ENCODE measurements at regions not wholly inside any gene's neighbourhood (a gene's known extent, or its start where the extent isn't known, plus 50 kb on each side); places are given as distances from the start of the nearest gene placed in this dataset.

- TF ChIP-seq CTCF (conservative IDR thresholded peaks at IDR 0.05), result no peak
- Mint-ChIP-seq H3K36me3 (no peaks in the 10 kb centered on the region), H3K27me3 (peaks cover 5% of the 10 kb centered on the region), H3K4me3 (no peak overlapping the region), H3K27ac (no peak overlapping the region), H3K4me1 (ENCODE audit: unreplicated experiment) (no peaks in the 10 kb centered on the region), H3K9me3 (no peaks in the 10 kb centered on the region)
- DNase-seq (ENCODE audit: extremely low spot score, unreplicated experiment), result no peak
Measured at GRCh38 chr5:97832645-97833296, 649.7 kb upstream of the RIOK2 start.

GRCh38 chr5:97834561-97834960 lies 651.5 kb upstream of the RIOK2 start:
- Mint-ChIP-seq H3K36me3 (no peaks in the 10 kb centered on the region), H3K4me1 (ENCODE audit: unreplicated experiment) (no peaks in the 10 kb centered on the region), H3K9me3 (no peaks in the 10 kb centered on the region), H3K27ac (no peak overlapping the region), H3K27me3 (peaks cover 5% of the 10 kb centered on the region), H3K4me3 (no peak overlapping the region)
- no peak for TF ChIP-seq CTCF (conservative IDR thresholded peaks at IDR 0.05)
- no peak for DNase-seq (ENCODE audit: extremely low spot score, unreplicated experiment)

- Mint-ChIP-seq H3K27me3 (peaks cover 5% of the 10 kb centered on the region), H3K9me3 (no peaks in the 10 kb centered on the region), H3K4me3 (no peak overlapping the region), H3K4me1 (ENCODE audit: unreplicated experiment) (no peaks in the 10 kb centered on the region), H3K27ac (no peak overlapping the region), H3K36me3 (no peaks in the 10 kb centered on the region)
- TF ChIP-seq CTCF (conservative IDR thresholded peaks at IDR 0.05), result no peak
- no peak for DNase-seq (ENCODE audit: extremely low spot score, unreplicated experiment)
Measured at GRCh38 chr5:97835112-97835511, 652.1 kb upstream of the RIOK2 start.

GRCh38 chr5:97836816-97837215 lies 653.8 kb upstream of the RIOK2 start:
- no peaks in the 10 kb centered on the region for H3K9me3 Mint-ChIP-seq
- peaks cover under 1% of the 10 kb centered on the region for H3K27me3 Mint-ChIP-seq
- no peak overlapping the region for H3K4me3 Mint-ChIP-seq
- no peaks in the 10 kb centered on the region for H3K4me1 Mint-ChIP-seq (ENCODE audit: unreplicated experiment)
- H3K27ac Mint-ChIP-seq, result no peak overlapping the region
- no peaks in the 10 kb centered on the region for H3K36me3 Mint-ChIP-seq
- TF ChIP-seq CTCF (conservative IDR thresholded peaks at IDR 0.05), result no peak
- DNase-seq (ENCODE audit: extremely low spot score, unreplicated experiment), result no peak

GRCh38 chr5:97838214-97838613 lies 655.2 kb upstream of the RIOK2 start:
- Mint-ChIP-seq H3K4me1 (ENCODE audit: unreplicated experiment) (no peaks in the 10 kb centered on the region), H3K27ac (no peak overlapping the region), H3K4me3 (no peak overlapping the region), H3K27me3 (no peaks in the 10 kb centered on the region), H3K9me3 (no peaks in the 10 kb centered on the region), H3K36me3 (no peaks in the 10 kb centered on the region)
- no peak for DNase-seq (ENCODE audit: extremely low spot score, unreplicated experiment)
- no peak for TF ChIP-seq CTCF (conservative IDR thresholded peaks at IDR 0.05)
